Thyroid gland (tissue), 4 donors: ENCODE measurements at regions not wholly inside any gene's neighbourhood (a gene's known extent, or its start where the extent isn't known, plus 50 kb on each side); places are given as distances from the start of the nearest gene placed in this dataset.

Experiments
- POLR2A ChIP-seq, 2 donors: fragments of 450-650 bp; IDR thresholded peaks; one replicate each; pipeline ENCODE4 v1.6.1; 2017; ENCODE audit warnings: antibody characterized with exemption in 2 of 2, mild to moderate bottlenecking in 2 of 2, moderate library complexity in 1 of 2
- TF ChIP-seq, protein P1 (sequence below), 6 experiments: fragments of 200-600 bp in 3 of 6; fragments of 450-650 bp in 3 of 6; sonication (generic) in 3 of 6; IDR thresholded peaks; one replicate each; pipeline ENCODE4 v1.5.1; 2016 to 2019; ENCODE audit warnings: antibody characterized with exemption in 6 of 6, mild to moderate bottlenecking in 2 of 6, inconsistent platforms in 1 of 6, moderate library complexity in 1 of 6

DNA sequence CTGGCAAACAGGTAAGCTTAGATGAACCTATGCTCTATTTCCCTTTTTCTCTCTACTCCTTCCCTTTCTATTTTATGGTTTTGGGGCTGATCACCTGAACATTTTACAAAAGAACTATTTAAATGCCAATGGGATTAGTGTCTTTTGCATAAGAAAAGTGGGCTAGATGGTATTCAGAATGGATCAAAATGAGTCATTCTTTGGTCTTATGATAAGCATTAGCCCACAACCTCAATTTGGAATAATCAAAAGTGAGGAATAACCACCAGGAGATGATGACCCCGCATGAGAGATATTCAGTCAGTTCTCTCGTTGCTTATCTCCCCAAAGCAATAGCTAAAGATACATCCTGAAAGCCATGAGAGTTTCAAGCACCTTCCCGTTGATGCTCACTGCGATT lies 399.0 kb upstream of the CADM1 start:
- TF ChIP-seq, protein P1, sequence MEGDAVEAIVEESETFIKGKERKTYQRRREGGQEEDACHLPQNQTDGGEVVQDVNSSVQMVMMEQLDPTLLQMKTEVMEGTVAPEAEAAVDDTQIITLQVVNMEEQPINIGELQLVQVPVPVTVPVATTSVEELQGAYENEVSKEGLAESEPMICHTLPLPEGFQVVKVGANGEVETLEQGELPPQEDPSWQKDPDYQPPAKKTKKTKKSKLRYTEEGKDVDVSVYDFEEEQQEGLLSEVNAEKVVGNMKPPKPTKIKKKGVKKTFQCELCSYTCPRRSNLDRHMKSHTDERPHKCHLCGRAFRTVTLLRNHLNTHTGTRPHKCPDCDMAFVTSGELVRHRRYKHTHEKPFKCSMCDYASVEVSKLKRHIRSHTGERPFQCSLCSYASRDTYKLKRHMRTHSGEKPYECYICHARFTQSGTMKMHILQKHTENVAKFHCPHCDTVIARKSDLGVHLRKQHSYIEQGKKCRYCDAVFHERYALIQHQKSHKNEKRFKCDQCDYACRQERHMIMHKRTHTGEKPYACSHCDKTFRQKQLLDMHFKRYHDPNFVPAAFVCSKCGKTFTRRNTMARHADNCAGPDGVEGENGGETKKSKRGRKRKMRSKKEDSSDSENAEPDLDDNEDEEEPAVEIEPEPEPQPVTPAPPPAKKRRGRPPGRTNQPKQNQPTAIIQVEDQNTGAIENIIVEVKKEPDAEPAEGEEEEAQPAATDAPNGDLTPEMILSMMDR (IDR thresholded peaks at IDR 0.05) = no peak
- no peak for TF ChIP-seq POLR2A (IDR thresholded peaks at IDR 0.05)
